ENCODE measurements at regions not wholly inside any gene's neighbourhood (a gene's known extent, or its start where the extent isn't known, plus 50 kb on each side); places are given as distances from the start of the nearest gene placed in this dataset.

- TF ChIP-seq, protein P1, sequence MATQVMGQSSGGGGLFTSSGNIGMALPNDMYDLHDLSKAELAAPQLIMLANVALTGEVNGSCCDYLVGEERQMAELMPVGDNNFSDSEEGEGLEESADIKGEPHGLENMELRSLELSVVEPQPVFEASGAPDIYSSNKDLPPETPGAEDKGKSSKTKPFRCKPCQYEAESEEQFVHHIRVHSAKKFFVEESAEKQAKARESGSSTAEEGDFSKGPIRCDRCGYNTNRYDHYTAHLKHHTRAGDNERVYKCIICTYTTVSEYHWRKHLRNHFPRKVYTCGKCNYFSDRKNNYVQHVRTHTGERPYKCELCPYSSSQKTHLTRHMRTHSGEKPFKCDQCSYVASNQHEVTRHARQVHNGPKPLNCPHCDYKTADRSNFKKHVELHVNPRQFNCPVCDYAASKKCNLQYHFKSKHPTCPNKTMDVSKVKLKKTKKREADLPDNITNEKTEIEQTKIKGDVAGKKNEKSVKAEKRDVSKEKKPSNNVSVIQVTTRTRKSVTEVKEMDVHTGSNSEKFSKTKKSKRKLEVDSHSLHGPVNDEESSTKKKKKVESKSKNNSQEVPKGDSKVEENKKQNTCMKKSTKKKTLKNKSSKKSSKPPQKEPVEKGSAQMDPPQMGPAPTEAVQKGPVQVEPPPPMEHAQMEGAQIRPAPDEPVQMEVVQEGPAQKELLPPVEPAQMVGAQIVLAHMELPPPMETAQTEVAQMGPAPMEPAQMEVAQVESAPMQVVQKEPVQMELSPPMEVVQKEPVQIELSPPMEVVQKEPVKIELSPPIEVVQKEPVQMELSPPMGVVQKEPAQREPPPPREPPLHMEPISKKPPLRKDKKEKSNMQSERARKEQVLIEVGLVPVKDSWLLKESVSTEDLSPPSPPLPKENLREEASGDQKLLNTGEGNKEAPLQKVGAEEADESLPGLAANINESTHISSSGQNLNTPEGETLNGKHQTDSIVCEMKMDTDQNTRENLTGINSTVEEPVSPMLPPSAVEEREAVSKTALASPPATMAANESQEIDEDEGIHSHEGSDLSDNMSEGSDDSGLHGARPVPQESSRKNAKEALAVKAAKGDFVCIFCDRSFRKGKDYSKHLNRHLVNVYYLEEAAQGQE (IDR thresholded peaks at IDR 0.05; ENCODE audit: insufficient read depth in 1 of 2, low read depth in 2 of 2, low read length in 2 of 2), result no peak
- TF ChIP-seq SIN3A (IDR thresholded peaks at IDR 0.05; ENCODE audit: borderline replicate concordance, insufficient read depth, low read length), result no peak
These were observed 223.6 kb downstream of the RAB28 start for GRCh38 chr4:13260513-13260912.
